GM12878 (cell line): ENCODE measurements at regions not wholly inside any gene's neighbourhood (a gene's known extent, or its start where the extent isn't known, plus 50 kb on each side); places are given as distances from the start of the nearest gene placed in this dataset.

Experiments used
- ATAC-seq: fragments of 200-7000 bp; cut with Tn5 transposase; 3 replicates; pipeline ENCODE4 v1.9.1; 2020; ENCODE audit warnings: mild to moderate bottlenecking, moderate library complexity
- BruUV-seq: library from RNA; stranded (reverse); fragments of 400-500 nt; replicated peaks from 2 replicates; lab custom pipeline; 2021; lab: Mats Ljungman, UMichigan
- CTCF ChIA-PET: fragments of 300-600 bp; sonication (Branson Sonifier 250); formaldehyde crosslinking; extraction: SDS; loops from one replicate; lab custom pipeline; 2021; ENCODE audit warnings: inconsistent platforms; lab: Yijun Ruan, JAX
- POLR2A ChIA-PET: fragments of 350-600 bp; formaldehyde crosslinking; extraction: SDS; loops from one replicate; lab custom pipeline; 2021; ENCODE audit warnings: inconsistent platforms; lab: Charles Lee
- RAD21 ChIA-PET: fragments of 300-600 bp; sonication (Branson Sonifier 250); formaldehyde crosslinking; loops from one replicate; lab custom pipeline; 2023; ENCODE audit warnings: antibody characterized with exemption; ENCODE audit not compliant: unreplicated experiment; lab: Charles Lee
- SMC1A ChIA-PET: fragments of 300-600 bp; sonication (Branson Sonifier 250); formaldehyde crosslinking; loops from one replicate; lab custom pipeline; 2023; ENCODE audit not compliant: unreplicated experiment, uncharacterized antibody; lab: Charles Lee
- DNase-seq: peaks from one replicate; pipeline ENCODE4 v3.0.0-alpha.2; 2011; ENCODE audit warnings: low read depth, low spot score
- FAIRE-seq: peaks from 3 replicates; lab custom pipeline; 2011; peaks lifted over from hg19 to GRCh38; lab: Jason Lieb, UNC
- H2AFZ ChIP-seq: 2 replicates; pipeline ENCODE4 v1.6.0; 2011; ENCODE audit warnings: low read depth, low read length, control low read depth; ENCODE audit not compliant: control insufficient read depth
- H3K27ac ChIP-seq: 2 replicates; pipeline ENCODE4 v1.5.1; 2011; ENCODE audit warnings: control low read depth; ENCODE audit not compliant: control insufficient read depth, insufficient read depth
- H3K27me3 ChIP-seq, 2 experiments: replicated peaks in 1 of 2; 2 replicates each; pipeline versions ENCODE4 v1.6.0 to v1.6.1; 2011; ENCODE audit warnings: low read length in 1 of 2; ENCODE audit not compliant: control insufficient read depth in 2 of 2, insufficient read depth in 2 of 2
- H3K36me3 ChIP-seq, 2 experiments: 2 replicates each; pipeline ENCODE4 v1.5.1; 2011; ENCODE audit warnings: low read length in 1 of 2; ENCODE audit not compliant: control insufficient read depth in 2 of 2, insufficient read depth in 2 of 2
- H3K4me1 ChIP-seq: 2 replicates; pipeline ENCODE4 v1.6.1; 2011; ENCODE audit warnings: mild to moderate bottlenecking, low read length, moderate library complexity, mixed read lengths; ENCODE audit not compliant: control insufficient read depth, insufficient read depth
- H3K4me2 ChIP-seq: 2 replicates; pipeline ENCODE4 v1.6.0; 2011; ENCODE audit warnings: control low read depth; ENCODE audit not compliant: control insufficient read depth, insufficient read depth
- H3K4me3 ChIP-seq: fragments of 200-600 bp; sonication (generic); 2 replicates; pipeline ENCODE4 v1.5.1; 2016
- H3K79me2 ChIP-seq: 2 replicates; pipeline ENCODE4 v1.6.0; 2011; ENCODE audit warnings: low read length; ENCODE audit not compliant: control insufficient read depth, insufficient read depth
- H3K9ac ChIP-seq: 2 replicates; pipeline ENCODE4 v1.8.0; 2011; ENCODE audit warnings: low read length, control low read depth, mixed read lengths; ENCODE audit not compliant: control insufficient read depth, insufficient read depth
- H3K9me3 ChIP-seq: replicated peaks from 3 replicates; pipeline ENCODE4 v1.5.1; 2011; ENCODE audit warnings: mild to moderate bottlenecking, low read length; ENCODE audit not compliant: control insufficient read depth, insufficient read depth
- H4K20me1 ChIP-seq: 2 replicates; pipeline ENCODE4 v1.6.0; 2011; ENCODE audit not compliant: control insufficient read depth, insufficient read depth
- MYB ChIP-seq: fragments of 150-350 bp; IDR thresholded peaks from 2 replicates; pipeline ENCODE4 v1.6.1; 2014; ENCODE audit warnings: mild to moderate bottlenecking, low read depth, low read length, borderline replicate concordance
- PAX8 ChIP-seq: fragments of 450-650 bp; IDR thresholded peaks from 2 replicates; pipeline ENCODE4 v1.6.1; 2017; ENCODE audit warnings: mild to moderate bottlenecking, moderate library complexity
- SP1 ChIP-seq: IDR thresholded peaks from one replicate; pipeline ENCODE4 v1.6.1; 2011; ENCODE audit warnings: low read depth, low read length
- SRF ChIP-seq, 2 experiments: IDR thresholded peaks; 2 replicates each; pipeline ENCODE4 v1.6.1; 2011; ENCODE audit warnings: low read depth in 2 of 2, low read length in 2 of 2, mild to moderate bottlenecking in 1 of 2, moderate library complexity in 1 of 2
- ZNF687 ChIP-seq: fragments of 450-650 bp; IDR thresholded peaks from 2 replicates; pipeline ENCODE4 v1.6.1; 2017; ENCODE audit warnings: mild to moderate bottlenecking, moderate library complexity
- WGBS: methylation state at CpG from one replicate; pipeline ENCODE4 v1.1.6; 2016; ENCODE audit warnings: low lambda C conversion rate; ENCODE audit not compliant: insufficient replicate concordance, insufficient coverage; ENCODE audit errors: missing lambda C conversion rate; 5-methylcytosine and 5-hydroxymethylcytosine counted together
- in situ Hi-C: fragments of 300-500 bp; cut with MboI; formaldehyde crosslinking; loops from 9 replicates; pipeline ENCODE4 v1.14.3; 2018; ENCODE audit warnings: mixed read lengths
- intact Hi-C: fragments of 100-400 bp; cut with micrococcal nuclease; formaldehyde crosslinking; loops from one replicate; pipeline ENCODE4 v1.14.2; 2022; ENCODE audit not compliant: unreplicated experiment

GRCh38 chr12:46661110-46661845 lies 164.5 kb downstream of the SLC38A4 start (continued):
- TF ChIP-seq ZNF687 (no peak), MYB (no peak), PAX8 (no peak)

GRCh38 chr12:46660719-46661109 lies 165.1 kb downstream of the SLC38A4 start:
- no peak overlapping the region for H3K9ac ChIP-seq
- in situ Hi-C loops (loop anchor here (25.0 kb wide), 1 partner anchor 523 kb away; no protein-coding TSS in a partner anchor), intact Hi-C loops (loop anchor here (2.0 to 5.0 kb wide), 7 partner anchors 144 to 588 kb away; partner anchors contain the start of gene SLC38A2)
- ATAC-seq, result no peak; the same call in 2 of the 3 replicates
- H3K27me3 ChIP-seq, result no peaks in the 10 kb centered on the region
- no TSS peak for BruUV-seq
- WGBS, result 59% methylated on average over 5 of the region's 5 CpGs
- no peak overlapping the region for H3K4me3 ChIP-seq
- DNase-seq, result no peak
- H3K36me3 ChIP-seq, result no peaks in the 10 kb centered on the region
- H3K9me3 ChIP-seq, result no peaks in the 10 kb centered on the region
- FAIRE-seq, result no peak
- H4K20me1 ChIP-seq, result no peaks in the 10 kb centered on the region
- no peaks in the 10 kb centered on the region for H3K79me2 ChIP-seq
- no peak overlapping the region for H3K27ac ChIP-seq
- H3K4me1 ChIP-seq, result peaks cover 7% of the 10 kb centered on the region
- peak overlapping the region; percentile 26; the same call in 1 of the 2 replicates for H2AFZ ChIP-seq
- H3K4me2 ChIP-seq, result no peak overlapping the region; the same call in 1 of the 2 replicates
- CTCF ChIA-PET, result interaction anchor here (0.7 to 2.1 kb wide), 20 partner anchors 8 to 670 kb away, joined by 3 to 16 read pairs (median 4); no protein-coding TSS in a partner anchor
- SMC1A ChIA-PET, result interaction anchor here (0.6 to 1.9 kb wide), 25 partner anchors 9 to 535 kb away, joined by 3 to 11 read pairs (median 5); no protein-coding TSS in a partner anchor
- RAD21 ChIA-PET, result interaction anchor here (0.7 to 1.9 kb wide), 27 partner anchors 8 to 536 kb away, joined by 3 to 17 read pairs (median 4); partner anchors contain the start of gene SLC38A1
- POLR2A ChIA-PET, result interaction anchor here (1.0 kb wide), 1 partner anchor 277 kb away, joined by 4 read pairs; no protein-coding TSS in a partner anchor
- no peak for TF ChIP-seq SP1
- 0 out of 4 replicates have a peak, but pooled peaks of 1 of the 2 experiments have one; percentile 24 for TF ChIP-seq SRF (IDR thresholded peaks at IDR 0.05; ENCODE audit: low read depth in 2 of 2, low read length in 2 of 2)
